DMS114 treated with DMSO at 0.1 percent for 48 hours (cell line): ENCODE measurements at regions not wholly inside any gene's neighbourhood (a gene's known extent, or its start where the extent isn't known, plus 50 kb on each side); places are given as distances from the start of the nearest gene placed in this dataset.

Experiments
- DNase-seq: peaks from one replicate; lab custom pipeline; 2025; ENCODE audit not compliant: unreplicated experiment; lab: John Stamatoyannopoulos, UW

- DNase-seq, result no peak
Measured at GRCh38 chr18:72692086-72692485, 147.9 kb upstream of the CBLN2 start.

- DNase-seq, result no peak
Measured at GRCh38 chr18:72687736-72688135, 143.6 kb upstream of the CBLN2 start.

GRCh38 chr18:72675394-72675793, 131.3 kb upstream of the CBLN2 start:
- DNase-seq, result no peak

GRCh38 chr18:72674710-72675109, 130.6 kb upstream of the CBLN2 start:
- DNase-seq, result no peak

- no peak for DNase-seq
Measured at GRCh38 chr18:72673242-72673641, 129.1 kb upstream of the CBLN2 start.

- peak; percentile 5 for DNase-seq
Measured at GRCh38 chr18:72672364-72673184, 128.4 kb upstream of the CBLN2 start.

- DNase-seq, result no peak
Measured at GRCh38 chr18:72667932-72668331, 123.8 kb upstream of the CBLN2 start.

- no peak for DNase-seq
Measured at GRCh38 chr18:72652990-72653593, 109.0 kb upstream of the CBLN2 start.

- DNase-seq, result no peak
Measured at GRCh38 chr18:72651033-72651432, 106.9 kb upstream of the CBLN2 start.

- DNase-seq, result no peak
Measured at GRCh38 chr18:72648481-72648960, 104.4 kb upstream of the CBLN2 start.

GRCh38 chr18:72648079-72648478, 103.9 kb upstream of the CBLN2 start:
- no peak for DNase-seq

- no peak for DNase-seq
Measured at GRCh38 chr18:72640557-72640956, 96.4 kb upstream of the CBLN2 start.

- DNase-seq, result no peak
Measured at GRCh38 chr18:72638376-72638775, 94.2 kb upstream of the CBLN2 start.

GRCh38 chr18:72637721-72638120, 93.6 kb upstream of the CBLN2 start:
- DNase-seq, result no peak

GRCh38 chr18:72637299-72637698, 93.2 kb upstream of the CBLN2 start:
- DNase-seq, result no peak

- no peak for DNase-seq
Measured at GRCh38 chr18:72636611-72637010, 92.5 kb upstream of the CBLN2 start.

- DNase-seq, result no peak
Measured at GRCh38 chr18:72634500-72634899, 90.4 kb upstream of the CBLN2 start.

GRCh38 chr18:72630991-72631390, 86.8 kb upstream of the CBLN2 start:
- no peak for DNase-seq

GRCh38 chr18:72623444-72623843, 79.3 kb upstream of the CBLN2 start:
- DNase-seq, result no peak

- DNase-seq, result no peak
Measured at GRCh38 chr18:72613534-72613930, 69.4 kb upstream of the CBLN2 start.

GRCh38 chr18:72612894-72613533, 68.9 kb upstream of the CBLN2 start:
- DNase-seq, result no peak

GRCh38 chr18:72605376-72605775, 61.2 kb upstream of the CBLN2 start:
- DNase-seq, result no peak
